A549 (cell line): ENCODE measurements at regions not wholly inside any gene's neighbourhood (a gene's known extent, or its start where the extent isn't known, plus 50 kb on each side); places are given as distances from the start of the nearest gene placed in this dataset.

ENCODE experiments used
- ATAC-seq, 2 experiments: fragments of 200-7000 bp in 1 of 2; fragments of >200 bp in 1 of 2; cut with Nextera tagmentation in 1 of 2; cut with Tn5 transposase in 1 of 2; 3 replicates each; pipeline versions ENCODE4 v1.8.0 to v1.9.1; 2018 to 2020; ENCODE audit warnings: mild to moderate bottlenecking in 1 of 2, moderate library complexity in 1 of 2
- CTCF ChIA-PET: fragments of 300-600 bp; sonication (Branson Sonifier 250); formaldehyde crosslinking; extraction: SDS; loops from one replicate; lab custom pipeline; 2021; ENCODE audit warnings: antibody characterized with exemption, inconsistent platforms; lab: Yijun Ruan, JAX
- POLR2A ChIA-PET: fragments of 350-600 bp; formaldehyde crosslinking; extraction: SDS; loops from one replicate; lab custom pipeline; 2021; ENCODE audit warnings: antibody characterized with exemption, inconsistent platforms; lab: Yijun Ruan, JAX
- DNase-seq, 2 experiments: peaks; one replicate each; pipeline versions ENCODE4 v3.0.0 to v3.0.0-alpha.2; 2011 to 2016; ENCODE audit warnings: low read depth in 1 of 2, low spot score in 1 of 2
- FAIRE-seq: peaks from 2 replicates; lab custom pipeline; 2011; peaks lifted over from hg19 to GRCh38; lab: Jason Lieb, UNC
- H3K27ac ChIP-seq, 2 experiments: fragments of >200 bp; sonication (Bioruptor Twin); formaldehyde crosslinking; 3 replicates each; pipeline ENCODE4 v1.5.1; 2016 to 2017
- H3K4me1 ChIP-seq: fragments of >200 bp; sonication (Bioruptor Twin); formaldehyde crosslinking; 3 replicates; pipeline ENCODE4 v1.6.1; 2016
- H3K4me2 ChIP-seq: fragments of >200 bp; sonication (Bioruptor Twin); formaldehyde crosslinking; 3 replicates; pipeline ENCODE4 v1.6.1; 2016
- H3K4me3 ChIP-seq: fragments of >200 bp; sonication (Bioruptor Twin); formaldehyde crosslinking; 3 replicates; pipeline ENCODE4 v1.5.1; 2016
- H3K9me3 ChIP-seq: fragments of >200 bp; sonication (Bioruptor Twin); formaldehyde crosslinking; 3 replicates; pipeline ENCODE4 v1.6.1; 2016
- CEBPB ChIP-seq, 2 experiments: fragments of >200 bp in 1 of 2; sonication (Bioruptor Twin) in 1 of 2; formaldehyde crosslinking in 1 of 2; IDR thresholded peaks; 2 replicates each; pipeline ENCODE4 v1.6.1; 2012 to 2016
- CHD4 ChIP-seq: fragments of 200-600 bp; sonication (generic); IDR thresholded peaks from 2 replicates; pipeline ENCODE4 v1.6.1; 2016; ENCODE audit warnings: antibody characterized with exemption, mild to moderate bottlenecking, borderline replicate concordance
- CTCF ChIP-seq: fragments of >200 bp; sonication (Bioruptor Twin); formaldehyde crosslinking; IDR thresholded peaks from 3 replicates; pipeline ENCODE4 v1.5.1; 2016
- EHF ChIP-seq: fragments of 250-450 bp; sonication (Bioruptor Pico); IDR thresholded peaks from 2 replicates; pipeline ENCODE4 v1.5.0; 2020; ENCODE audit warnings: mild to moderate bottlenecking
- EP300 ChIP-seq, 2 experiments: fragments of >200 bp; sonication (Bioruptor Twin); formaldehyde crosslinking; IDR thresholded peaks; 2 replicates in 1 of 2; 3 replicates in 1 of 2; pipeline ENCODE4 v1.6.1; 2016 to 2017
- ESRRA ChIP-seq: fragments of 150-350 bp; IDR thresholded peaks from 2 replicates; pipeline ENCODE4 v1.6.1; 2014; ENCODE audit warnings: mild to moderate bottlenecking, low read length, borderline replicate concordance
- FOSB ChIP-seq: fragments of 250-450 bp; sonication (Bioruptor Pico); IDR thresholded peaks from 2 replicates; pipeline ENCODE4 v1.5.0; 2020; ENCODE audit warnings: mild to moderate bottlenecking, moderate library complexity
- FOSL2 ChIP-seq, 2 experiments: fragments of 450-650 bp in 1 of 2; fragments of >200 bp in 1 of 2; sonication (Bioruptor Twin) in 1 of 2; formaldehyde crosslinking; IDR thresholded peaks; 2 replicates each; pipeline versions ENCODE4 v1.5.0 to v1.6.1; 2016 to 2020; ENCODE audit warnings: mild to moderate bottlenecking in 1 of 2, moderate library complexity in 1 of 2
- FOXS1 ChIP-seq: fragments of 250-450 bp; sonication (Bioruptor Pico); IDR thresholded peaks from 2 replicates; pipeline ENCODE4 v1.5.0; 2020; ENCODE audit warnings: mild to moderate bottlenecking, moderate library complexity
- GATA3 ChIP-seq: IDR thresholded peaks from 2 replicates; pipeline ENCODE4 v1.6.1; 2012; ENCODE audit warnings: borderline replicate concordance
- HDAC2 ChIP-seq: fragments of 200-600 bp; sonication (generic); IDR thresholded peaks from 2 replicates; pipeline ENCODE4 v1.6.1; 2016
- HEYL ChIP-seq: fragments of 250-450 bp; sonication (Bioruptor Pico); IDR thresholded peaks from 2 replicates; pipeline ENCODE4 v1.8.0; 2021; ENCODE audit warnings: mild to moderate bottlenecking, moderate library complexity
- HOXB13 ChIP-seq: fragments of 250-450 bp; sonication (Bioruptor Pico); IDR thresholded peaks from 2 replicates; pipeline ENCODE4 v1.5.0; 2020; ENCODE audit warnings: low read depth, mild to moderate bottlenecking, moderate library complexity
- HOXB5 ChIP-seq: fragments of 250-450 bp; sonication (Bioruptor Pico); IDR thresholded peaks from 2 replicates; pipeline ENCODE4 v1.5.0; 2020; ENCODE audit warnings: mild to moderate bottlenecking, moderate library complexity
- JUN ChIP-seq, 2 experiments: fragments of >200 bp; sonication (Bioruptor Twin); formaldehyde crosslinking; IDR thresholded peaks; 2 replicates in 1 of 2; 3 replicates in 1 of 2; pipeline ENCODE4 v1.6.1; 2016 to 2017
- JUNB ChIP-seq: fragments of >200 bp; sonication (Bioruptor Twin); formaldehyde crosslinking; IDR thresholded peaks from 2 replicates; pipeline ENCODE4 v1.6.1; 2016
- NPAS2 ChIP-seq: fragments of 250-450 bp; sonication (Bioruptor Pico); IDR thresholded peaks from 2 replicates; pipeline ENCODE4 v1.8.0; 2022; ENCODE audit warnings: mild to moderate bottlenecking, moderate library complexity, borderline replicate concordance
- NR3C1 ChIP-seq: fragments of >200 bp; sonication (Bioruptor Twin); formaldehyde crosslinking; IDR thresholded peaks from 3 replicates; pipeline ENCODE4 v1.6.1; 2017
- PHF8 ChIP-seq: fragments of 200-600 bp; sonication (generic); IDR thresholded peaks from 2 replicates; pipeline ENCODE4 v1.6.1; 2016; ENCODE audit warnings: low read depth, mild to moderate bottlenecking, antibody characterized with exemption, moderate library complexity, borderline replicate concordance
- RAD21 ChIP-seq, 2 experiments: fragments of >200 bp in 1 of 2; sonication (Bioruptor Twin) in 1 of 2; formaldehyde crosslinking in 1 of 2; IDR thresholded peaks in 1 of 2; conservative IDR thresholded peaks in 1 of 2; 2 replicates in 1 of 2; 3 replicates in 1 of 2; pipeline ENCODE4 v1.6.1; 2012 to 2018; ENCODE audit warnings: inconsistent platforms in 1 of 2
- RARB ChIP-seq: fragments of 250-450 bp; sonication (Bioruptor Pico); IDR thresholded peaks from 2 replicates; pipeline ENCODE4 v1.8.0; 2021; ENCODE audit warnings: mild to moderate bottlenecking, moderate library complexity
- SREBF2 ChIP-seq: fragments of 450-650 bp; IDR thresholded peaks from 2 replicates; pipeline ENCODE4 v1.6.1; 2014; ENCODE audit warnings: mild to moderate bottlenecking, moderate library complexity
- TFCP2L1 ChIP-seq: fragments of 250-450 bp; sonication (Bioruptor Pico); IDR thresholded peaks from 2 replicates; pipeline ENCODE4 v1.5.0; 2021; ENCODE audit warnings: mild to moderate bottlenecking
- TP53 ChIP-seq: fragments of 250-450 bp; sonication (Bioruptor Pico); IDR thresholded peaks from 2 replicates; pipeline ENCODE4 v1.5.0; 2021; ENCODE audit warnings: mild to moderate bottlenecking, moderate library complexity
- ZSCAN20 ChIP-seq: fragments of 250-450 bp; sonication (Bioruptor Pico); IDR thresholded peaks from 2 replicates; pipeline ENCODE4 v1.8.0; 2022; ENCODE audit warnings: mild to moderate bottlenecking, moderate library complexity
- WGBS: methylation state at CpG from one replicate; pipeline ENCODE4 v1.1.6; 2017; ENCODE audit errors: missing lambda C conversion rate; 5-methylcytosine and 5-hydroxymethylcytosine counted together
- TF ChIP-seq, protein P1 (sequence below): IDR thresholded peaks from 2 replicates; pipeline ENCODE4 v1.6.1; 2012
- TF ChIP-seq, protein P2 (sequence below): IDR thresholded peaks from 2 replicates; pipeline ENCODE4 v1.6.1; 2012
- TF ChIP-seq, protein P3 (sequence below): IDR thresholded peaks from 2 replicates; pipeline ENCODE4 v1.6.1; 2012; ENCODE audit warnings: low read depth, borderline replicate concordance
- TF ChIP-seq, protein P4 (sequence below): fragments of 250-450 bp; sonication (Bioruptor Pico); IDR thresholded peaks from 2 replicates; pipeline ENCODE4 v1.5.0; 2020; ENCODE audit warnings: low read depth, mild to moderate bottlenecking, moderate library complexity
- TF ChIP-seq, protein P5 (sequence below): fragments of 200-600 bp; sonication (generic); IDR thresholded peaks from 2 replicates; pipeline ENCODE4 v1.6.1; 2016; ENCODE audit warnings: antibody characterized with exemption, mild to moderate bottlenecking, moderate library complexity

GRCh38 chr22:22068657-22069056, 86.1 kb upstream of the TOP3B start:
- FAIRE-seq = no peak
- ChIA-PET POLR2A (no interaction called here), CTCF (no interaction called here)
- Histone ChIP-seq H3K27ac (no peak overlapping the region), H3K4me1 (no peaks in the 10 kb centered on the region), H3K4me3 (no peak overlapping the region), H3K4me2 (no peak overlapping the region), H3K9me3 (no peaks in the 10 kb centered on the region)
- ATAC-seq = no peak
- no peak for DNase-seq
- WGBS = 22% methylated on average over 2 of the region's 2 CpGs
- no peak for TF ChIP-seq CHD4
- TF ChIP-seq HOXB5 (CRISPR knock-in tag) = no peak
- TF ChIP-seq, protein P1, sequence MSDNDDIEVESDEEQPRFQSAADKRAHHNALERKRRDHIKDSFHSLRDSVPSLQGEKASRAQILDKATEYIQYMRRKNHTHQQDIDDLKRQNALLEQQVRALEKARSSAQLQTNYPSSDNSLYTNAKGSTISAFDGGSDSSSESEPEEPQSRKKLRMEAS = no peak
- TF ChIP-seq SREBF2 = no peak
- no peak for TF ChIP-seq FOSB (CRISPR knock-in tag)
- TF ChIP-seq, protein P2, sequence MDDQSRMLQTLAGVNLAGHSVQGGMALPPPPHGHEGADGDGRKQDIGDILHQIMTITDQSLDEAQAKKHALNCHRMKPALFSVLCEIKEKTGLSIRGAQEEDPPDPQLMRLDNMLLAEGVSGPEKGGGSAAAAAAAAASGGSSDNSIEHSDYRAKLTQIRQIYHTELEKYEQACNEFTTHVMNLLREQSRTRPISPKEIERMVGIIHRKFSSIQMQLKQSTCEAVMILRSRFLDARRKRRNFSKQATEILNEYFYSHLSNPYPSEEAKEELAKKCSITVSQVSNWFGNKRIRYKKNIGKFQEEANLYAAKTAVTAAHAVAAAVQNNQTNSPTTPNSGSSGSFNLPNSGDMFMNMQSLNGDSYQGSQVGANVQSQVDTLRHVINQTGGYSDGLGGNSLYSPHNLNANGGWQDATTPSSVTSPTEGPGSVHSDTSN = no peak
- no peak for TF ChIP-seq HEYL (CRISPR knock-in tag)
- no peak for TF ChIP-seq CEBPB (IDR thresholded peaks at IDR 0.05)
- no peak for TF ChIP-seq TP53 (CRISPR knock-in tag)
- no peak for TF ChIP-seq CTCF
- TF ChIP-seq, protein P3, sequence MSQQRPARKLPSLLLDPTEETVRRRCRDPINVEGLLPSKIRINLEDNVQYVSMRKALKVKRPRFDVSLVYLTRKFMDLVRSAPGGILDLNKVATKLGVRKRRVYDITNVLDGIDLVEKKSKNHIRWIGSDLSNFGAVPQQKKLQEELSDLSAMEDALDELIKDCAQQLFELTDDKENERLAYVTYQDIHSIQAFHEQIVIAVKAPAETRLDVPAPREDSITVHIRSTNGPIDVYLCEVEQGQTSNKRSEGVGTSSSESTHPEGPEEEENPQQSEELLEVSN = no peak
- TF ChIP-seq JUNB = no peak
- TF ChIP-seq NR3C1 = no peak
- TF ChIP-seq HOXB13 (CRISPR knock-in tag) = no peak
- no peak for TF ChIP-seq NPAS2 (CRISPR knock-in tag)
- no peak for TF ChIP-seq PHF8
- TF ChIP-seq GATA3 = no peak
- no peak for TF ChIP-seq HDAC2
- TF ChIP-seq, protein P4, sequence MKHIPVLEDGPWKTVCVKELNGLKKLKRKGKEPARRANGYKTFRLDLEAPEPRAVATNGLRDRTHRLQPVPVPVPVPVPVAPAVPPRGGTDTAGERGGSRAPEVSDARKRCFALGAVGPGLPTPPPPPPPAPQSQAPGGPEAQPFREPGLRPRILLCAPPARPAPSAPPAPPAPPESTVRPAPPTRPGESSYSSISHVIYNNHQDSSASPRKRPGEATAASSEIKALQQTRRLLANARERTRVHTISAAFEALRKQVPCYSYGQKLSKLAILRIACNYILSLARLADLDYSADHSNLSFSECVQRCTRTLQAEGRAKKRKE (CRISPR knock-in tag) = no peak

GRCh38 chr22:22068025-22068424, 85.4 kb upstream of the TOP3B start:
- ChIA-PET POLR2A (no interaction called here), CTCF (no interaction called here)
- no peak overlapping the region for H3K4me2 ChIP-seq
- H3K4me1 ChIP-seq = no peaks in the 10 kb centered on the region
- 48% methylated on average over 2 of the region's 2 CpGs for WGBS
- ATAC-seq (no peak), DNase-seq (no peak), FAIRE-seq (no peak)
- no peaks in the 10 kb centered on the region for H3K9me3 ChIP-seq
- H3K27ac ChIP-seq = no peak overlapping the region
- H3K4me3 ChIP-seq = no peak overlapping the region
- no peak for TF ChIP-seq EHF (CRISPR knock-in tag)
- no peak for TF ChIP-seq RAD21 (conservative IDR thresholded peaks at IDR 0.05 in 1 of 2, IDR thresholded peaks at IDR 0.05 in 1 of 2)
- TF ChIP-seq RARB (CRISPR knock-in tag) = no peak
- TF ChIP-seq ZSCAN20 (CRISPR knock-in tag) = no peak
- no peak for TF ChIP-seq JUN (IDR thresholded peaks at IDR 0.05)
- no peak for TF ChIP-seq FOXS1 (CRISPR knock-in tag)
- TF ChIP-seq HOXB5 (CRISPR knock-in tag) = no peak
- no peak for TF ChIP-seq CTCF
- no peak for TF ChIP-seq FOSL2 (IDR thresholded peaks at IDR 0.05)
- no peak for TF ChIP-seq FOSL2 (CRISPR knock-in tag; IDR thresholded peaks at IDR 0.05)
- no peak for TF ChIP-seq TFCP2L1 (CRISPR knock-in tag)
- no peak for TF ChIP-seq EP300 (IDR thresholded peaks at IDR 0.05)
- TF ChIP-seq, protein P5, sequence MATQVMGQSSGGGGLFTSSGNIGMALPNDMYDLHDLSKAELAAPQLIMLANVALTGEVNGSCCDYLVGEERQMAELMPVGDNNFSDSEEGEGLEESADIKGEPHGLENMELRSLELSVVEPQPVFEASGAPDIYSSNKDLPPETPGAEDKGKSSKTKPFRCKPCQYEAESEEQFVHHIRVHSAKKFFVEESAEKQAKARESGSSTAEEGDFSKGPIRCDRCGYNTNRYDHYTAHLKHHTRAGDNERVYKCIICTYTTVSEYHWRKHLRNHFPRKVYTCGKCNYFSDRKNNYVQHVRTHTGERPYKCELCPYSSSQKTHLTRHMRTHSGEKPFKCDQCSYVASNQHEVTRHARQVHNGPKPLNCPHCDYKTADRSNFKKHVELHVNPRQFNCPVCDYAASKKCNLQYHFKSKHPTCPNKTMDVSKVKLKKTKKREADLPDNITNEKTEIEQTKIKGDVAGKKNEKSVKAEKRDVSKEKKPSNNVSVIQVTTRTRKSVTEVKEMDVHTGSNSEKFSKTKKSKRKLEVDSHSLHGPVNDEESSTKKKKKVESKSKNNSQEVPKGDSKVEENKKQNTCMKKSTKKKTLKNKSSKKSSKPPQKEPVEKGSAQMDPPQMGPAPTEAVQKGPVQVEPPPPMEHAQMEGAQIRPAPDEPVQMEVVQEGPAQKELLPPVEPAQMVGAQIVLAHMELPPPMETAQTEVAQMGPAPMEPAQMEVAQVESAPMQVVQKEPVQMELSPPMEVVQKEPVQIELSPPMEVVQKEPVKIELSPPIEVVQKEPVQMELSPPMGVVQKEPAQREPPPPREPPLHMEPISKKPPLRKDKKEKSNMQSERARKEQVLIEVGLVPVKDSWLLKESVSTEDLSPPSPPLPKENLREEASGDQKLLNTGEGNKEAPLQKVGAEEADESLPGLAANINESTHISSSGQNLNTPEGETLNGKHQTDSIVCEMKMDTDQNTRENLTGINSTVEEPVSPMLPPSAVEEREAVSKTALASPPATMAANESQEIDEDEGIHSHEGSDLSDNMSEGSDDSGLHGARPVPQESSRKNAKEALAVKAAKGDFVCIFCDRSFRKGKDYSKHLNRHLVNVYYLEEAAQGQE = no peak
- TF ChIP-seq ESRRA = no peak
